Sciatic nerve (tissue), 2 donors: ENCODE measurements at regions not wholly inside any gene's neighbourhood (a gene's known extent, or its start where the extent isn't known, plus 50 kb on each side); places are given as distances from the start of the nearest gene placed in this dataset.

Experiments used
- ATAC-seq: fragments of 200-7000 bp; cut with Tn5 transposase; one replicate; pipeline ENCODE4 v1.9.1; 2020; ENCODE audit warnings: mild to moderate bottlenecking, moderate library complexity
- DNase-seq: peaks from one replicate; pipeline ENCODE4 v3.0.0-alpha.2; 2020; ENCODE audit warnings: low spot score
- intact Hi-C: fragments of 100-400 bp; cut with DNase I; formaldehyde crosslinking; loops from one replicate; pipeline ENCODE4 v1.14.2; 2022
- donor health status: DM: no; HTN: no; CAD: no.
- donor health status: DM: no; HTN: no; CAD: no.

GRCh38 chr7:149552799-149553198 lies 55.2 kb upstream of the ZNF746 start:
- intact Hi-C loops = no loop called here
- peak; percentile 36 for ATAC-seq
- DNase-seq = no peak
